Subcutaneous abdominal adipose tissue (tissue), 5 donors: ENCODE measurements at regions not wholly inside any gene's neighbourhood (a gene's known extent, or its start where the extent isn't known, plus 50 kb on each side); places are given as distances from the start of the nearest gene placed in this dataset.
A peak's percentile ranks its signal among the peaks of the same experiment; 100 is the strongest.
"Not testable (repeated sequence)": the region's sequence is repeated elsewhere in the genome, so short reads cannot be mapped to it uniquely, and the experiment has no call there.

Experiments used
- H3K27ac ChIP-seq: one replicate; pipeline ENCODE4 v1.7.0; 2013; ENCODE audit warnings: low read depth, mild to moderate bottlenecking, inconsistent platforms, low read length, moderate library complexity
- H3K27me3 ChIP-seq, 5 donors: one replicate each; pipeline ENCODE4 v1.7.0; 2013; ENCODE audit warnings: low read length in 5 of 5, inconsistent platforms in 1 of 5; ENCODE audit not compliant: control insufficient read depth in 5 of 5, insufficient read depth in 4 of 5
- H3K36me3 ChIP-seq, 5 donors: one replicate each; pipeline ENCODE4 v1.7.0; 2013; ENCODE audit warnings: low read length in 5 of 5; ENCODE audit not compliant: control insufficient read depth in 5 of 5, insufficient read depth in 5 of 5
- H3K4me1 ChIP-seq, 5 donors: one replicate each; pipeline ENCODE4 v1.7.0; 2013; ENCODE audit warnings: low read length in 5 of 5, mild to moderate bottlenecking in 3 of 5, moderate library complexity in 1 of 5; ENCODE audit not compliant: control insufficient read depth in 5 of 5, insufficient read depth in 5 of 5
- H3K4me3 ChIP-seq, 5 donors: one replicate each; pipeline ENCODE4 v1.7.0; 2013; ENCODE audit warnings: low read length in 5 of 5, low read depth in 1 of 5
- H3K9ac ChIP-seq, 5 donors: one replicate each; pipeline ENCODE4 v1.7.0; 2013; ENCODE audit warnings: low read length in 5 of 5, mild to moderate bottlenecking in 4 of 5, moderate library complexity in 3 of 5
- H3K9me3 ChIP-seq, 5 donors: one replicate each; pipeline ENCODE4 v1.7.0; 2013; ENCODE audit warnings: low read length in 5 of 5; ENCODE audit not compliant: control insufficient read depth in 5 of 5
- donor health status: healthy.
- donor health status: healthy.
- donor health status: healthy.
- donor health status: healthy.
- donor health status: healthy.

DNA sequence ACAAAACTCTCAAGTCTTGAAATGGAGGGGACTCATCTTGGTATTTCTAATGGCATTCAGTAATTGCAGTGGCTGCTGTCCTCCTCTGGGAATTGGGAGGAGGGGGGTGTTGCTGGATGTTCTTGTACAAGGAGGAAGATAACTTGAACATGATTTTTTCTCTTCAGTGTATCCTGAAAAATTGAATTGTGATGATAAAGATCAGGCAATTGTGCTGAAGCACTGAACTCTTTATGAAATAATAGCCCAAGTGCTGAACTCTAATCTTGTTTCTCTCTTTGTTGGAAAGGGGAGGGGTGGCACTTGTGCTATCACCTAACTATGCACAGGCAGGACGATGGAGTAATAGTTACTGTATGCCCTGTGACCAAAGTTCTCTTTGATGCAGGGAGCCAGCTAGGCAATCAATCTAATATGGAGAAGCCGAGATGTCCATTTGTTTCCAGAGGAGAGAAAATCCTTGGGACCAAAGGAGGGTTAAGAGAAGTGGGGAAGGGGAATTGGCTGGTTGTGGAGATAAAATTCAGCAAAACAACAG lies 68.1 kb upstream of the ATP2C1 start:
- H3K4me1 ChIP-seq = peaks cover 0 to 30% (median 24%) of the 10 kb centered on the region in 5 donors
- no peaks in the 10 kb centered on the region for H3K27me3 ChIP-seq
- H3K27ac ChIP-seq = no peak overlapping the region
- no peaks in the 10 kb centered on the region for H3K36me3 ChIP-seq
- H3K9ac ChIP-seq = no peak overlapping the region
- H3K4me3 ChIP-seq = no peak overlapping the region
- no peaks in the 10 kb centered on the region for H3K9me3 ChIP-seq

DNA sequence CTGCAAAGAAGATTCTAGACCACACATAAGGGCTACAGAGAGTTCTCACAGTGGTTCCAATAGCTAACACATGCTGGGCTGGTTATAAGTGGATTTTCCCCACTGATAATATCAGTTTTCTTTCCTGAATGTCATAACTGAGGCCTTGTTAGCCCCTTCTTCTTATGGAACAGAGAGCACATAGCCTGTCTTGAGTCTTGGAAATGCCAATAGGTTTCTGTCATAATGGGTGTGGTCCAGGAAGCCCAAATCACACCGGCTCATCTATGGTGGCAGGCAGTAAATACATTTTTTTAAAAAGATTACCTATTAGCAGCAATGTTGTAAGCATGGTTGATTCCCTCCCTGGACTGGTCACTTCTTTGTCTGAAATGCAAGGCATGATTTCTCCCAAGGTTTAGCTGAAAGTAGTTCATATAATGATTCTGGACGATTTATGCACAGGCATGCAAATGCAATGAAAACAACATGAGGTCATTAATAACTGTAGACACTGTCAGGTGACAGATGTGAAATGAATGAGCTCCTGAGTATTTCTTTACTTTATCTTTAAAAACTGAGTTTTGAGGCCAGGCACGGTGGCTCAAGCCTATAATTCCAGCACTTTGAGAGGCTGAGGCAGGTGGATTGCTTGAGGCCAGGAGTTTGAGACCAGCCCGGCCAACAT lies 67.2 kb upstream of the ATP2C1 start:
- Histone ChIP-seq H3K4me3 (no peak overlapping the region), H3K27me3 (no peaks in the 10 kb centered on the region), H3K36me3 (no peaks in the 10 kb centered on the region), H3K9me3 (no peaks in the 10 kb centered on the region), H3K27ac (no peak overlapping the region), H3K4me1 (peaks cover 0 to 34% (median 22%) of the 10 kb centered on the region in 5 donors), H3K9ac (no peak overlapping the region)

DNA sequence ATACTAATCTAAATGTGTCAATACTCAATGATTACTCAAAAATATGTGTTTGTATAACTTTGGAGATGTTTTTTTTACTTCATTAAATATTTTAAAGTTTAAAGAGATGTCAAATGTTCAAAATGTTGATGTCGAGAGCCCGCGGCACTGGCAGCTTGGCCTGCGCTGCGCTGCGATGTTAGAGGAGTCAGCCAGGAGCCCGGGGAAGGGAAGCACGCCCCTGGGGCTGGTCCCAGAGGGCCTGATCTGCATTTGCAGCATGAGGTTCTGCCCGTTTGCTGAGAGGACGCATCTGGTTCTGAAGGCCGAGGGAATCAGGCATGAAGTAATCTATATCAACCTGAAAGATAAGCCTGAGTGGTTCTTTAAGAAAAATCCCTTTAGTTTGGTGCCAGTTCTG lies 66.4 kb upstream of the ATP2C1 start:
- Histone ChIP-seq H3K36me3 (no peaks in the 10 kb centered on the region), H3K4me3 (no peak overlapping the region), H3K4me1 (peaks cover 0 to 33% (median 25%) of the 10 kb centered on the region in 5 donors), H3K27me3 (no peaks in the 10 kb centered on the region), H3K9me3 (no peaks in the 10 kb centered on the region), H3K9ac (no peak overlapping the region), H3K27ac (no peak overlapping the region)

DNA sequence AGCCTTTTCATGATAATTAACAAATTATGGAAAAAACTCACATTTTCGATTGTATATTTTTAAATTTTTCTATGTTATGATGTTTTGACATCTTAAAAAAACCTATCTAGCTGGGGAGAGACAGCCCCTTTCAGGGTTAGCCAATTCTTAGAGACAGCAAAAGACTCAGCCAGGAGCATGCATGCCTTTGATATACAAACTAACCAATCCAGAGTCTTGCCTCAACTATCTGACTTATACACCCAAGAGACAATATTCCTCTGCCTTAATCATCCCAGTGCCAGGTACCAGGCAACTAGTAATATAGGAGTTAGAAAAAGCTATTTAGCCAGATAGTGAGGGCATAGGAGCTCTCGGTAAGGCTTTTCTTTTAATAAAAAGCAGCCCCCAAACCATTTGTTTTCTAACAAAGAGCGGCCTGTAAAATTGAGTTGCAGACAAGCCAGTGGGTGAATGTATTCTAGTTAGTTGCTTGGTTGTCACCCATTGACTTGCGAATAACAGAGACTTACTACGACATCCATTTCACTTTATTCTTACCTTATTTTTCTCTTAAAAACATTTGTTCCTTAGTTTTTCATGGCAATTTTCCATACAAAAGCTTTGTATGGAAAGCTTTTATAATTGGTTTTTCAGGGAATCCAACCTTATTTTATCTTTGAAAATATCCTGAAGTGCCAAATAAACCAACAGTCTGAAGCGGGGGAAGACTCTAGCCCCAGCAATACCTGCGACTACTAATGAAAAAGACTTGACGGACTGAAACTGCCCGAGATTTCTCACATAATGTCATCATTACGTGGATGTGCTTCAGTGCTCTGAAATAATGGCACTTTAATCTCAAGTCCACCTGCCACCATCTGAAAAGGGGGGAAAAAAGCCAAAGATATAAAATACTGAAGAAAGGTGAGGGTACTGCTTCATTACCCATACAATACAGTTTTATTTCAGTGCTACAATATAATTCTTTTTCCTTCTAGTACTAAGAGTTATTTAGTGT lies 64.6 kb upstream of the ATP2C1 start:
- Histone ChIP-seq H3K9me3 (no peaks in the 10 kb centered on the region), H3K4me3 (no peak overlapping the region), H3K27ac (no peak overlapping the region), H3K4me1 (peaks cover 0 to 18% (median 8%) of the 10 kb centered on the region in 5 donors), H3K27me3 (no peaks in the 10 kb centered on the region), H3K36me3 (no peaks in the 10 kb centered on the region), H3K9ac (no peak overlapping the region)

DNA sequence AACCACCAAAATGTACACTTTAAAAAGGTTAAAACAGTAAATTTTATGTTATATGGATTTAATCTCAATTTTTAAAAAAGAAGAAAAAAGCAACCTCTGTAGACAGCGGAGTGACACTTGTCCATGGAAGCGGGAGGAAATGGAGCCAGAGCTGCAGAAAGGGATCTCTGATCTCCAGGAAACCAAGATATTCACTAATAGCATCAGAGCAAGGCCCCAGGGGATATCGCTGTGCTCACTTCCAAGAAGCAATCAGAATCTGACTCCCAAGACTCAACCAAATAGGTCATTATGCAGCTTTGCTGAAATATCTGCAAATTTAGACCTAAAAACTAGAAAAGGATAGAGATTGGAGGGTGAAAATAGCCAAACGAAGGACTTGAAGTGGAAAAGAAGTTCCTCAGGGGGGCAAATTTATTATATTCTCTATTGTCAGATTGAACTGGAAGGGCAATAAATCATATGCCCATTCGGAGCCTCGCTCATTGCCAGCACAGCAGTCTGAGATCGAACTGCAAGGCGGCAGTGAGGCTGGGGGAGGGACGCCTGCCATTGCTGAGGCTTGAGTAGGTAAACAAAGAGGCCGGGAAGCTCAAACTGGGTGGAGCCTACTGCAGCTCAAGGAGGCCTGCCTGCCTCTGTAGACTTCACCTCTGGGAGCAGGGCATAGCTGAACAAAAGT lies 62.0 kb upstream of the ATP2C1 start:
- Histone ChIP-seq H3K4me1 (peaks cover 0 to 27% (median 16%) of the 10 kb centered on the region in 5 donors), H3K27ac (no peak overlapping the region), H3K4me3 (no peak overlapping the region), H3K9me3 (no peaks in the 10 kb centered on the region), H3K27me3 (no peaks in the 10 kb centered on the region), H3K36me3 (no peaks in the 10 kb centered on the region), H3K9ac (peak overlapping the region in 1 of 5 donors; percentile 24)

DNA sequence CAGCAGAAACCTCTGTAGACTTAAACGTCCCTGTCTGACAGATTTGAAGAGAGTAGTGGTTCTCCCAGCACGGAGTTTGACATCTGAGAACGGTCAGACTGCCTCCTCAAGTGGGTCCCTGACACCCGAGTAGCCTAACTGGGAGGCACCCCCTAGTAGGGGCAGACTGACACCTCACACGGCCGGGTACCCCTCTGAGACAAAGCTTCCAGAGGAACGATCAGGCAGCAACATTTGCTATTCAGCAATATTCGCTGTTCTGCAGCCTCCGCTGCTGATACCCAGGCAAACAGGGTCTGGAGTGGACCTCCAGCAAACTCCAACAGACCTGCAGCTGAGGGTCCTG lies 61.5 kb upstream of the ATP2C1 start:
- H3K4me3 ChIP-seq, H3K36me3 ChIP-seq, H3K27ac ChIP-seq, H3K27me3 ChIP-seq, H3K9ac ChIP-seq, H3K9me3 ChIP-seq: not testable (repeated sequence)
- peaks cover 0 to 27% (median 16%) of the 10 kb centered on the region in 5 donors for H3K4me1 ChIP-seq

DNA sequence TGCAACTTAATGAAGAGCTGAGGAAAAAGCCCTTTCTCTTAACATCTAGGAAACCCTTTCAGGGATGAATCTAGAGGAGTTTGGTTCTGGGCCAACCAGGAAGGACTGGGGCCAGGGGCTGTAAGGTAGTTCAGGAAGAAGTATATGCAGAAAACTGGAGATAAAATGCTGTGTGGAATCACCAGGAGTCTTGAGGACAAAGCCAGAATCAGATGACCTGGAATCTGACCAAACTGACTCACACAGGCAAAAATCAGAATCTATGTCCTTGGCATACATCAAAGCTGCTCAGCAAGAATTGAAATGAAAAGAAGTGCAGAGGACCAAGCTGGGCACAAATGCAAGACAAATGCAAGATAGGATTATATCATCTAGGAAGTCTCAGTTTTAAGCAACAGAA lies 59.4 kb upstream of the ATP2C1 start:
- no peaks in the 10 kb centered on the region for H3K9me3 ChIP-seq
- H3K4me3 ChIP-seq = no peak overlapping the region
- H3K9ac ChIP-seq = no peak overlapping the region
- peaks cover 0 to 34% (median 23%) of the 10 kb centered on the region in 5 donors for H3K4me1 ChIP-seq
- no peaks in the 10 kb centered on the region for H3K27me3 ChIP-seq
- peak overlapping the region; percentile 73 for H3K27ac ChIP-seq
- H3K36me3 ChIP-seq = no peaks in the 10 kb centered on the region

DNA sequence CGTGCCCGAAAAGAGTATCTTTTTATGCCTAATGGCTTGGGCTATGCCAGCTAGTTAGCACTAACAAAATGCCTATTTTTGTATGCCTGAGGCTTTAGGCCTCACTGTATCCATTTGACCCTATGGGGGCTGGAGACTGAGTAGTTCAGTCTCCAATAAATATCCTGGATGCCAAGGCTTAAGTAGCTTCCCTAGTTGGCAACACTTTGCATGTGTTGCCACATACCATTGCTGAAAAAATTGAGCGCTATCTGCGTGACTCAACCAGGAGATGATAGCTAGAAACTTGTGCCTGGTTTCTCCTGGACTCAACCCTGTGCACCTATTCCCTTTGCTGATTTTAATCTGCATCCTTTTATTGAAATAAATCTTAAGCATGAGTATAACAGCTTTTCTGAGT lies 58.4 kb upstream of the ATP2C1 start:
- no peaks in the 10 kb centered on the region for H3K27me3 ChIP-seq
- H3K4me1 ChIP-seq = peaks cover 0 to 40% (median 30%) of the 10 kb centered on the region in 5 donors
- no peaks in the 10 kb centered on the region for H3K9me3 ChIP-seq
- H3K27ac ChIP-seq = peak overlapping the region; percentile 73
- no peaks in the 10 kb centered on the region for H3K36me3 ChIP-seq
- no peak overlapping the region for H3K4me3 ChIP-seq
- peak overlapping the region in 2 of 5 donors; percentile 13 to 57 for H3K9ac ChIP-seq

DNA sequence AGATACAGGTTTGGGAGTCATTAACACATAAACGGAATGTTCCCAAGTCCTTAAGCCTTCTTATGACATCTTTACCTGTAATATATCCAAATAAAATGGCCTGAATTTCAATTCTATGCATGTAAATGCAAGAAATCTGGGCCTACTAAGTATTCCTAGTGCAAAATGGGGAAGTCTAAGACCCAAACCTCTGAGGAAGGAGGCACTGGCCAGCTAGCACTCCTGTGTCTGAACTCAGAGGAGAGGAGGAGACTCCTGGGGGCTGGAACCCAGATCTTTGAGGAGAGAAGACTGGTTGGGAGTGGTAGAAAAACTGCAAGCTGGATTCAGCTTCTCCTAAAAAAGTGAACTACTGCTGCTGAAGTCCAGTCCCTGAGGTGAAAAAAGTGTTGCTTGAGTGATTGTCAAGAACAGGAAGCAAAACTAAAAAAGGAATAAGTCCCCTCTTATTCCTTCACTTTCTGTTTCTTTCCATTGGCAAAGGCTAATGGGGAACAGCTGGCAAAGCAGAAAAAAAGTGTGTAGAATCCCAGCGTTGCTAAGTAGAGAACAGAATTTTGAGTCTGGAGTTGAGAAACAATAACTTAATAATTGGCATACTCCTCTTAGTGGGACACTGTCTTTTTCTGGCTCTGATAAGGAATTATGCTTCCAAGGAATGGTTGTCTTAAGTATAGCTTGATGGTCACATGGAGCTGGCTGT lies 54.8 kb upstream of the ATP2C1 start:
- Histone ChIP-seq H3K4me3 (peak overlapping the region in 1 of 5 donors; percentile 19), H3K36me3 (no peaks in the 10 kb centered on the region), H3K27ac (peak overlapping the region; percentile 61), H3K9me3 (no peaks in the 10 kb centered on the region), H3K27me3 (no peaks in the 10 kb centered on the region), H3K9ac (no peak overlapping the region), H3K4me1 (peaks cover 0 to 41% (median 25%) of the 10 kb centered on the region in 5 donors)
